ENCODE measurements at regions not wholly inside any gene's neighbourhood (a gene's known extent, or its start where the extent isn't known, plus 50 kb on each side); places are given as distances from the start of the nearest gene placed in this dataset.
"Not testable (repeated sequence)": the region's sequence is repeated elsewhere in the genome, so short reads cannot be mapped to it uniquely, and the experiment has no call there.

GRCh38 chr9:103226647-103227013 is 231.5 kb downstream of the CYLC2 start:
- TF ChIP-seq EZH2phosphoT487 (IDR thresholded peaks at IDR 0.05; ENCODE audit: borderline replicate concordance, low read length), result no peak
- TF ChIP-seq EZH2 (IDR thresholded peaks at IDR 0.05; ENCODE audit: low read length, unreplicated experiment), result no peak
- TF ChIP-seq CTCF (conservative IDR thresholded peaks at IDR 0.05; ENCODE audit: low read depth, low read length), result no peak
- H3K4me2 ChIP-seq (ENCODE audit: low read length), result no peak overlapping the region
- ATAC-seq (no peak), DNase-seq (no peak)
- no peaks in the 10 kb centered on the region for H3K27me3 ChIP-seq (ENCODE audit: low read length)
- H3K79me2 ChIP-seq (ENCODE audit: low read length), result no peaks in the 10 kb centered on the region
- no peaks in the 10 kb centered on the region for H4K20me1 ChIP-seq (ENCODE audit: low read length)
- H3F3A ChIP-seq (ENCODE audit: low read length, unreplicated experiment), result no peaks in the 10 kb centered on the region
- no peaks in the 10 kb centered on the region for H3K9me2 ChIP-seq (replicated peaks; ENCODE audit: low read length)
- no peak overlapping the region for H3K9ac ChIP-seq (ENCODE audit: low read length)
- no peaks in the 10 kb centered on the region for H3K4me1 ChIP-seq (ENCODE audit: insufficient read depth, low read length)
- H3K36me3 ChIP-seq (ENCODE audit: low read depth, low read length), result no peaks in the 10 kb centered on the region
- H3K27ac ChIP-seq (ENCODE audit: low read length), result no peak overlapping the region
- intact Hi-C loops (cut with micrococcal nuclease), result no loop called here
- H2AFZ ChIP-seq (ENCODE audit: low read length), result no peak overlapping the region
- ChIA-PET CTCF (no interaction called here), POLR2A (ENCODE audit: unreplicated experiment) (no interaction called here)
- no peaks in the 10 kb centered on the region for H3K9me3 ChIP-seq (ENCODE audit: low read length)
- no TSS peak for BruUV-seq (replicated peaks)
- no peak overlapping the region for H3K4me3 ChIP-seq (ENCODE audit: low read length)

- H3K9me3 ChIP-seq (ENCODE audit: low read length); H3K4me1 ChIP-seq (ENCODE audit: insufficient read depth, low read length); CTCF ChIA-PET; POLR2A ChIA-PET (ENCODE audit: unreplicated experiment); H2AFZ ChIP-seq (ENCODE audit: low read length); H3K4me3 ChIP-seq (ENCODE audit: low read length); H3K79me2 ChIP-seq (ENCODE audit: low read length); H3K36me3 ChIP-seq (ENCODE audit: low read depth, low read length); DNase-seq; H3K27me3 ChIP-seq (ENCODE audit: low read length); H3K27ac ChIP-seq (ENCODE audit: low read length); intact Hi-C loops (cut with micrococcal nuclease); BruUV-seq (replicated peaks); H3K9me2 ChIP-seq (replicated peaks; ENCODE audit: low read length); ATAC-seq; H4K20me1 ChIP-seq (ENCODE audit: low read length); H3F3A ChIP-seq (ENCODE audit: low read length, unreplicated experiment); H3K9ac ChIP-seq (ENCODE audit: low read length); H3K4me2 ChIP-seq (ENCODE audit: low read length): not testable (repeated sequence)
These were observed 242.5 kb downstream of the CYLC2 start for GRCh38 chr9:103237571-103238109.

- H3K9me2 ChIP-seq (replicated peaks; ENCODE audit: low read length), result no peaks in the 10 kb centered on the region
- no peak overlapping the region for H2AFZ ChIP-seq (ENCODE audit: low read length)
- intact Hi-C loops (cut with micrococcal nuclease), result no loop called here
- no peaks in the 10 kb centered on the region for H3F3A ChIP-seq (ENCODE audit: low read length, unreplicated experiment)
- H3K9me3 ChIP-seq (ENCODE audit: low read length), result no peaks in the 10 kb centered on the region
- H3K36me3 ChIP-seq (ENCODE audit: low read depth, low read length), result no peaks in the 10 kb centered on the region
- no peak overlapping the region for H3K9ac ChIP-seq (ENCODE audit: low read length)
- BruUV-seq (replicated peaks), result no TSS peak
- H4K20me1 ChIP-seq (ENCODE audit: low read length), result no peaks in the 10 kb centered on the region
- POLR2A ChIA-PET (ENCODE audit: unreplicated experiment), result no interaction called here
- no peaks in the 10 kb centered on the region for H3K27me3 ChIP-seq (ENCODE audit: low read length)
- no peak overlapping the region for H3K4me2 ChIP-seq (ENCODE audit: low read length)
- CTCF ChIA-PET, result no interaction called here
- no peaks in the 10 kb centered on the region for H3K4me1 ChIP-seq (ENCODE audit: insufficient read depth, low read length)
- no peak overlapping the region for H3K27ac ChIP-seq (ENCODE audit: low read length)
- no peak overlapping the region for H3K4me3 ChIP-seq (ENCODE audit: low read length)
- ATAC-seq, result no peak; the same call in 1 of the 2 replicates
- TF ChIP-seq CTCF (conservative IDR thresholded peaks at IDR 0.05; ENCODE audit: low read depth, low read length) (no peak), EZH2 (IDR thresholded peaks at IDR 0.05; ENCODE audit: low read length, unreplicated experiment) (no peak), EZH2phosphoT487 (IDR thresholded peaks at IDR 0.05; ENCODE audit: borderline replicate concordance, low read length) (no peak)
- no peaks in the 10 kb centered on the region for H3K79me2 ChIP-seq (ENCODE audit: low read length)
- DNase-seq, result peak; percentile 1
These were observed 246.9 kb downstream of the CYLC2 start for GRCh38 chr9:103242025-103242424.
